ENCODE measurements at regions not wholly inside any gene's neighbourhood (a gene's known extent, or its start where the extent isn't known, plus 50 kb on each side); places are given as distances from the start of the nearest gene placed in this dataset.

GRCh38 chr16:22663389-22664064 lies 150.4 kb upstream of the HS3ST2 start:
- Histone ChIP-seq H3K4me3 (no peak overlapping the region), H3K27me3 (no peaks in the 10 kb centered on the region)

GRCh38 chr16:22664132-22664531 lies 149.8 kb upstream of the HS3ST2 start:
- no peak overlapping the region for H3K4me3 ChIP-seq
- H3K27me3 ChIP-seq = no peaks in the 10 kb centered on the region
- H3K36me3 ChIP-seq = no peaks in the 10 kb centered on the region
- TF ChIP-seq Cebpa-rat (IDR thresholded peaks at IDR 0.05) = no peak
- H3K9me3 ChIP-seq (replicated peaks in 1 of 11) = peaks cover 0 to 18% (median 0%) of the 10 kb centered on the region in 11 experiments; a peak in 4 of 22 replicates
- peaks cover 0 to 7% (median 0%) of the 10 kb centered on the region in 10 experiments; a peak in 3 of 20 replicates for H3K4me1 ChIP-seq
- no peak overlapping the region for H3K4me2 ChIP-seq
- no peaks in the 10 kb centered on the region for H4K20me1 ChIP-seq
- no peak overlapping the region for H3K27ac ChIP-seq
- no peak overlapping the region for H3K9ac ChIP-seq

More at GRCh38 chr16:22663389-22664064, 150.4 kb upstream of the HS3ST2 start:
- Histone ChIP-seq H3K36me3 (no peaks in the 10 kb centered on the region), H3K27ac (no peak overlapping the region; a peak in 1 of 22 replicates), H3K9me3 (replicated peaks in 1 of 11) (peaks cover 0 to 18% (median 0%) of the 10 kb centered on the region in 11 experiments; a peak in 4 of 22 replicates), H3K4me2 (no peak overlapping the region), H3K9ac (no peak overlapping the region), H4K20me1 (no peaks in the 10 kb centered on the region), H3K4me1 (peaks cover 0 to 7% (median 0%) of the 10 kb centered on the region in 10 experiments; a peak in 3 of 20 replicates)
- TF ChIP-seq Cebpa-rat (IDR thresholded peaks at IDR 0.05) = no peak

GRCh38 chr16:22664561-22664997 lies 149.4 kb upstream of the HS3ST2 start:
- TF ChIP-seq Cebpa-rat (IDR thresholded peaks at IDR 0.05) = no peak
- no peaks in the 10 kb centered on the region for H4K20me1 ChIP-seq
- H3K4me2 ChIP-seq = no peak overlapping the region
- no peak overlapping the region for H3K27ac ChIP-seq
- peaks cover 0 to 18% (median 0%) of the 10 kb centered on the region in 11 experiments; a peak in 4 of 22 replicates for H3K9me3 ChIP-seq (replicated peaks in 1 of 11)
- no peaks in the 10 kb centered on the region for H3K27me3 ChIP-seq
- peaks cover 0 to 7% (median 0%) of the 10 kb centered on the region in 10 experiments; a peak in 3 of 20 replicates for H3K4me1 ChIP-seq
- no peak overlapping the region for H3K9ac ChIP-seq
- H3K36me3 ChIP-seq = no peaks in the 10 kb centered on the region
- H3K4me3 ChIP-seq = no peak overlapping the region

- Histone ChIP-seq H3K4me2 (no peak overlapping the region), H4K20me1 (no peaks in the 10 kb centered on the region), H3K9me3 (replicated peaks in 1 of 11) (peaks cover 0 to 18% (median 0%) of the 10 kb centered on the region in 11 experiments; a peak in 4 of 22 replicates), H3K27ac (no peak overlapping the region), H3K4me3 (no peak overlapping the region), H3K27me3 (no peaks in the 10 kb centered on the region), H3K9ac (no peak overlapping the region), H3K36me3 (no peaks in the 10 kb centered on the region), H3K4me1 (peaks cover 0 to 7% (median 1%) of the 10 kb centered on the region in 10 experiments; a peak in 3 of 20 replicates)
- no peak for TF ChIP-seq Cebpa-rat (IDR thresholded peaks at IDR 0.05)
These were observed 148.7 kb upstream of the HS3ST2 start for GRCh38 chr16:22665048-22665797.

- Histone ChIP-seq H3K9me3 (replicated peaks in 1 of 11) (peaks cover 0 to 18% (median 0%) of the 10 kb centered on the region in 11 experiments; a peak in 4 of 22 replicates), H3K36me3 (no peaks in the 10 kb centered on the region), H3K4me3 (no peak overlapping the region), H3K27ac (no peak overlapping the region), H3K4me1 (peaks cover 0 to 7% (median 4%) of the 10 kb centered on the region in 10 experiments; a peak in 4 of 20 replicates), H4K20me1 (no peaks in the 10 kb centered on the region), H3K9ac (no peak overlapping the region), H3K4me2 (no peak overlapping the region), H3K27me3 (no peaks in the 10 kb centered on the region)
- no peak for TF ChIP-seq Cebpa-rat (IDR thresholded peaks at IDR 0.05)
These were observed 148.2 kb upstream of the HS3ST2 start for GRCh38 chr16:22665803-22666202.

- H3K9me3 ChIP-seq (replicated peaks in 1 of 11) = peaks cover 0 to under 1% (median 0%) of the 10 kb centered on the region in 11 experiments; a peak in 1 of 22 replicates
- peak overlapping the region in 4 of 11 experiments; percentile 0 to 5 (median 0); a peak in 3 of 22 replicates for H3K4me2 ChIP-seq
- no peak overlapping the region for H3K4me3 ChIP-seq
- no peaks in the 10 kb centered on the region; a peak in 1 of 22 replicates for H4K20me1 ChIP-seq
- no peak overlapping the region for H3K27ac ChIP-seq
- H3K27me3 ChIP-seq = no peaks in the 10 kb centered on the region
- TF ChIP-seq Cebpa-rat (IDR thresholded peaks at IDR 0.05) = no peak
- no peak overlapping the region for H3K9ac ChIP-seq
- H3K4me1 ChIP-seq = peaks cover 0 to 6% (median 2%) of the 10 kb centered on the region in 10 experiments; a peak in 4 of 20 replicates
- no peaks in the 10 kb centered on the region for H3K36me3 ChIP-seq
These were observed 145.6 kb upstream of the HS3ST2 start for GRCh38 chr16:22668318-22668717.

GRCh38 chr16:22670044-22670536 lies 143.9 kb upstream of the HS3ST2 start:
- Histone ChIP-seq H4K20me1 (no peaks in the 10 kb centered on the region; a peak in 1 of 22 replicates), H3K36me3 (no peaks in the 10 kb centered on the region), H3K9ac (no peak overlapping the region), H3K4me2 (0 out of 22 replicates have a peak overlapping the region, but pooled peaks of 2 of the 11 experiments have one; percentile 0 to 2), H3K27ac (no peak overlapping the region), H3K9me3 (replicated peaks in 1 of 11) (no peaks in the 10 kb centered on the region), H3K4me1 (peaks cover 0 to 6% (median 2%) of the 10 kb centered on the region in 10 experiments; a peak in 4 of 20 replicates), H3K27me3 (no peaks in the 10 kb centered on the region), H3K4me3 (no peak overlapping the region)
- TF ChIP-seq Cebpa-rat (IDR thresholded peaks at IDR 0.05) = no peak

- no peaks in the 10 kb centered on the region for H3K9me3 ChIP-seq (replicated peaks in 1 of 11)
- no peak overlapping the region for H3K9ac ChIP-seq
- H3K36me3 ChIP-seq = no peaks in the 10 kb centered on the region
- no peaks in the 10 kb centered on the region for H3K27me3 ChIP-seq
- no peaks in the 10 kb centered on the region; a peak in 1 of 22 replicates for H4K20me1 ChIP-seq
- no peak overlapping the region for H3K4me3 ChIP-seq
- H3K4me2 ChIP-seq = 0 out of 22 replicates have a peak overlapping the region, but pooled peaks of 2 of the 11 experiments have one; percentile 0 to 2
- TF ChIP-seq Cebpa-rat (IDR thresholded peaks at IDR 0.05) = no peak
- peaks cover 0 to 6% (median 2%) of the 10 kb centered on the region in 10 experiments; a peak in 4 of 20 replicates for H3K4me1 ChIP-seq
- H3K27ac ChIP-seq = no peak overlapping the region
These were observed 143.4 kb upstream of the HS3ST2 start for GRCh38 chr16:22670551-22671041.
